K562 (cell line): ENCODE measurements at regions not wholly inside any gene's neighbourhood (a gene's known extent, or its start where the extent isn't known, plus 50 kb on each side); places are given as distances from the start of the nearest gene placed in this dataset.

Source experiments
- ATAC-seq: fragments of 200-7000 bp; cut with Tn5 transposase; 3 replicates; pipeline ENCODE4 v1.9.1; 2020; ENCODE audit warnings: moderate library complexity
- BruUV-seq: library from RNA; stranded (reverse); fragments of 400-500 nt; replicated peaks from 2 replicates; lab custom pipeline; 2021; lab: Mats Ljungman, UMichigan
- CTCF ChIA-PET: fragments of 300-600 bp; formaldehyde crosslinking; extraction: SDS; loops from one replicate; lab custom pipeline; 2021; ENCODE audit warnings: low intra/inter-chr PET ratio; lab: Yijun Ruan, JAX
- POLR2A ChIA-PET: fragments of 300-600, 350-650 bp; sonication (Branson Sonifier 250); formaldehyde crosslinking; extraction: SDS; loops from one replicate; lab custom pipeline; 2021; ENCODE audit warnings: antibody characterized with exemption, inconsistent platforms; lab: Yijun Ruan, JAX
- DNase-seq, 4 experiments: peaks; one replicate each; pipeline versions ENCODE4 v3.0.0 to v3.0.0-alpha.2; 2011 to 2018; ENCODE audit warnings: low spot score in 3 of 4, mixed read lengths in 3 of 4; ENCODE audit errors: extremely low read depth in 1 of 4
- FAIRE-seq: peaks from 2 replicates; lab custom pipeline; 2011; peaks lifted over from hg19 to GRCh38; lab: Jason Lieb, UNC
- H2AFZ ChIP-seq: 2 replicates; pipeline ENCODE4 v1.6.0; 2011; ENCODE audit warnings: low read depth, low read length, control low read depth, inconsistent platforms
- H3K27ac ChIP-seq: fragments of 200-600 bp; 3 replicates; pipeline ENCODE4 v1.8.0; 2011; ENCODE audit warnings: low read depth, mild to moderate bottlenecking, control low read depth, inconsistent platforms, low read length, moderate library complexity, mixed read lengths; ENCODE audit errors: extremely low read depth
- H3K27me3 ChIP-seq, 2 experiments: fragments of 300-600 bp in 1 of 2; 2 replicates in 1 of 2; 3 replicates in 1 of 2; pipeline versions ENCODE4 v1.6.0 to v1.8.0; 2011; ENCODE audit warnings: inconsistent platforms in 2 of 2, low read length in 2 of 2, mild to moderate bottlenecking in 1 of 2, mixed read lengths in 1 of 2, moderate library complexity in 1 of 2; ENCODE audit not compliant: control insufficient read depth in 2 of 2, insufficient read depth in 2 of 2
- H3K36me3 ChIP-seq: fragments of 300-600 bp; 3 replicates; pipeline ENCODE4 v1.8.0; 2011; ENCODE audit warnings: mild to moderate bottlenecking, low read length, inconsistent platforms; ENCODE audit not compliant: control insufficient read depth, insufficient read depth
- H3K4me1 ChIP-seq, 2 experiments: fragments of 200-600 bp in 1 of 2; replicated peaks in 1 of 2; 2 replicates in 1 of 2; 3 replicates in 1 of 2; pipeline versions ENCODE4 v1.5.1 to v1.8.0; 2011; ENCODE audit warnings: inconsistent platforms in 2 of 2, low read length in 2 of 2, mild to moderate bottlenecking in 1 of 2, mixed read lengths in 1 of 2, moderate library complexity in 1 of 2; ENCODE audit not compliant: control insufficient read depth in 2 of 2, insufficient read depth in 2 of 2
- H3K4me2 ChIP-seq: 2 replicates; pipeline ENCODE4 v1.6.1; 2011; ENCODE audit warnings: low read length, control low read depth, inconsistent platforms, mixed read lengths; ENCODE audit not compliant: insufficient read depth
- H3K4me3 ChIP-seq: fragments of 200-600 bp; sonication (generic), shearing (Covaris generic); 2 replicates; pipeline ENCODE4 v1.5.1; 2016; ENCODE audit warnings: control low read depth, inconsistent platforms
- H3K79me2 ChIP-seq: fragments of 200-600 bp; 3 replicates; pipeline ENCODE4 v1.8.0; 2011; ENCODE audit warnings: low read length, inconsistent platforms; ENCODE audit not compliant: control insufficient read depth, insufficient read depth
- H3K9ac ChIP-seq, 2 experiments: 2 replicates each; pipeline versions ENCODE4 v1.6.0 to v1.6.1; 2011; ENCODE audit warnings: low read depth in 2 of 2, low read length in 2 of 2, control low read depth in 1 of 2, inconsistent platforms in 1 of 2, mild to moderate bottlenecking in 1 of 2, mixed read lengths in 1 of 2; ENCODE audit not compliant: insufficient read depth in 1 of 2
- H3K9me1 ChIP-seq: one replicate; pipeline ENCODE4 v1.6.0; 2011; ENCODE audit warnings: inconsistent platforms, mild to moderate bottlenecking, low read length, moderate library complexity; ENCODE audit not compliant: control insufficient read depth, insufficient read depth
- H3K9me3 ChIP-seq: replicated peaks from 2 replicates; pipeline ENCODE4 v1.5.1; 2011; ENCODE audit warnings: low read depth, low read length, inconsistent platforms; ENCODE audit not compliant: control insufficient read depth, insufficient read depth
- H4K20me1 ChIP-seq: replicated peaks from 2 replicates; pipeline ENCODE4 v1.6.1; 2011; ENCODE audit warnings: low read length, inconsistent platforms, mixed read lengths; ENCODE audit not compliant: control insufficient read depth, insufficient read depth
- PRDM10 ChIP-seq: fragments of 450-650 bp; IDR thresholded peaks from 2 replicates; pipeline ENCODE4 v1.6.1; 2018; ENCODE audit not compliant: partially characterized antibody
- YBX1 ChIP-seq: fragments of 450-650 bp; IDR thresholded peaks from 2 replicates; pipeline ENCODE4 v1.7.1; 2016; ENCODE audit warnings: mild to moderate bottlenecking
- WGBS: fragments of 100-300 bp; shearing (Covaris generic); methylation state at CpG from one replicate; pipeline ENCODE4 v1.1.6; 2016; ENCODE audit warnings: low coverage, mixed read lengths; ENCODE audit not compliant: insufficient coverage; ENCODE audit errors: missing lambda C conversion rate; 5-methylcytosine and 5-hydroxymethylcytosine counted together
- in situ Hi-C: fragments of 300-500 bp; cut with MboI; formaldehyde crosslinking; loops from 4 replicates; pipeline ENCODE4 v1.15.0; 2018; ENCODE audit warnings: inconsistent platforms, mixed read lengths
- intact Hi-C: fragments of 100-400 bp; cut with micrococcal nuclease; formaldehyde crosslinking; loops from 2 replicates; pipeline ENCODE4 v1.14.2; 2022

- no peak for TF ChIP-seq PRDM10
These were observed 124.3 kb downstream of the PCDH10 start (continued) for GRCh38 chr4:133273401-133273800.

GRCh38 chr4:133270021-133270570 is 121.0 kb downstream of the PCDH10 start:
- no peak overlapping the region for H3K27ac ChIP-seq
- intact Hi-C loops: no loop called here
- H3K36me3 ChIP-seq: no peaks in the 10 kb centered on the region
- H3K4me3 ChIP-seq: no peak overlapping the region
- H3K9me3 ChIP-seq: no peaks in the 10 kb centered on the region; the same call in 1 of the 2 replicates
- WGBS: 19% methylated on average over 2 of the region's 2 CpGs
- TF ChIP-seq YBX1: no peak
- no peak overlapping the region for H3K4me2 ChIP-seq
- no peaks in the 10 kb centered on the region for H3K9me1 ChIP-seq
- H3K9ac ChIP-seq: no peak overlapping the region
- ChIA-PET CTCF (no interaction called here), POLR2A (no interaction called here)
- no peaks in the 10 kb centered on the region for H3K79me2 ChIP-seq
- no peak for ATAC-seq
- H4K20me1 ChIP-seq: no peaks in the 10 kb centered on the region
- FAIRE-seq: no peak
- no peak overlapping the region for H2AFZ ChIP-seq
- in situ Hi-C loops: no loop called here
- BruUV-seq: no TSS peak
- no peak for DNase-seq
- no peaks in the 10 kb centered on the region for H3K4me1 ChIP-seq
- no peaks in the 10 kb centered on the region for H3K27me3 ChIP-seq
